Fibroblast of lung (primary cell): ENCODE measurements at regions not wholly inside any gene's neighbourhood (a gene's known extent, or its start where the extent isn't known, plus 50 kb on each side); places are given as distances from the start of the nearest gene placed in this dataset.
"Not testable (repeated sequence)": the region's sequence is repeated elsewhere in the genome, so short reads cannot be mapped to it uniquely, and the experiment has no call there.

Experiments used
- CTCF ChIP-seq, 2 donors: IDR thresholded peaks in 1 of 2; conservative IDR thresholded peaks in 1 of 2; 1 replicate in 1 of 2; 2 replicates in 1 of 2; pipeline ENCODE4 v1.5.1; 2011 to 2012; ENCODE audit warnings: low read length in 2 of 2, control low read depth in 1 of 2, inconsistent platforms in 1 of 2, low read depth in 1 of 2, mild to moderate bottlenecking in 1 of 2
- EZH2 ChIP-seq: IDR thresholded peaks from 2 replicates; pipeline ENCODE4 v1.5.1; 2012; ENCODE audit warnings: low read length, control low read depth, mild to moderate bottlenecking; ENCODE audit errors: missing control alignments

- TF ChIP-seq CTCF (conservative IDR thresholded peaks at IDR 0.05 in 1 of 2, IDR thresholded peaks at IDR 0.05 in 1 of 2; ENCODE audit: low read depth in 1 of 2, low read length in 2 of 2); EZH2: not testable (repeated sequence)
Measured at GRCh38 chr6:100295172-100295571, 169.5 kb downstream of the SIM1 start.
